ENCODE measurements at regions not wholly inside any gene's neighbourhood (a gene's known extent, or its start where the extent isn't known, plus 50 kb on each side); places are given as distances from the start of the nearest gene placed in this dataset.

DNA sequence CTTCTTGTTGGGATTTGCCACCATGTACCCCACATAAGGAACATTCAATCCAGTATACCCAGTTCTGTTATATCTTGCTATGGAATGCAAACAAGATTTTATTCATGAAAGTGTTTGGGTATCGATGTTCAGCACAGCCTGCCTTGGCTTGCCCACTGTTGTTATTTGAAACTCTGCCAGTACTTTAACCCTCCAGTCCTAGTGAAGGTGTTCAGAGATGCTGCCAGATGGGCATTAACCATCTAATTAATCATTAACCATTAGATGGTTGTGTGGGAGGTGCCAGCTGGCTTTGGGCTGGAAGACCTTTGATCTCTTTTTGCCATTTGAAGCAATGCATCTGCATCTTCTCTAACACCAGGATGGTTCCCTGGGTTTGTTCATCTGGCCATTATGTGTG, 363.0 kb downstream of the SH2D4B start:
- intact Hi-C loops (cut with DNase I), result no loop called here
- no peak for DNase-seq (ENCODE audit: extremely low spot score in 2 of 2)
- Histone ChIP-seq H3K4me3 (no peak overlapping the region), H3K27ac (no peak overlapping the region), H3K36me3 (no peaks in the 10 kb centered on the region), H3K27me3 (no peaks in the 10 kb centered on the region), H3K4me1 (no peaks in the 10 kb centered on the region), H3K9me3 (no peaks in the 10 kb centered on the region)
- no peak for TF ChIP-seq POLR2A (IDR thresholded peaks at IDR 0.05)
- no peak for TF ChIP-seq POLR2AphosphoS5 (IDR thresholded peaks at IDR 0.05; ENCODE audit: insufficient read depth in 1 of 2, low read depth in 1 of 2)
- TF ChIP-seq CTCF (IDR thresholded peaks at IDR 0.05), result no peak

- TF ChIP-seq POLR2AphosphoS5 (IDR thresholded peaks at IDR 0.05; ENCODE audit: insufficient read depth in 1 of 2, low read depth in 1 of 2) (no peak), POLR2A (IDR thresholded peaks at IDR 0.05) (no peak), CTCF (IDR thresholded peaks at IDR 0.05) (no peak)
- no peak for DNase-seq (ENCODE audit: extremely low spot score in 2 of 2)
- H3K9me3 ChIP-seq, result no peaks in the 10 kb centered on the region
- no peak overlapping the region for H3K4me3 ChIP-seq
- no peaks in the 10 kb centered on the region for H3K4me1 ChIP-seq
- H3K36me3 ChIP-seq, result no peaks in the 10 kb centered on the region
- intact Hi-C loops (cut with DNase I), result no loop called here
- no peak overlapping the region for H3K27ac ChIP-seq
- H3K27me3 ChIP-seq, result no peaks in the 10 kb centered on the region
Observed at GRCh38 chr10:80908611-80909010, 370.9 kb downstream of the SH2D4B start.

- no peak for DNase-seq (ENCODE audit: extremely low spot score in 2 of 2)
- intact Hi-C loops (cut with DNase I), result no loop called here
- H3K4me3 ChIP-seq, result no peak overlapping the region
- H3K27ac ChIP-seq, result no peak overlapping the region
- no peaks in the 10 kb centered on the region for H3K9me3 ChIP-seq
- no peaks in the 10 kb centered on the region for H3K36me3 ChIP-seq
- no peaks in the 10 kb centered on the region for H3K4me1 ChIP-seq
- H3K27me3 ChIP-seq, result no peaks in the 10 kb centered on the region
- TF ChIP-seq CTCF (IDR thresholded peaks at IDR 0.05) (no peak), POLR2AphosphoS5 (IDR thresholded peaks at IDR 0.05; ENCODE audit: insufficient read depth in 1 of 2, low read depth in 1 of 2) (no peak), POLR2A (IDR thresholded peaks at IDR 0.05) (no peak)
Observed at GRCh38 chr10:80909254-80909653, 371.6 kb downstream of the SH2D4B start.

- Histone ChIP-seq H3K27ac (no peak overlapping the region), H3K4me3 (no peak overlapping the region), H3K9me3 (no peaks in the 10 kb centered on the region), H3K36me3 (no peaks in the 10 kb centered on the region), H3K27me3 (no peaks in the 10 kb centered on the region), H3K4me1 (no peaks in the 10 kb centered on the region)
- no peak for TF ChIP-seq POLR2A (IDR thresholded peaks at IDR 0.05)
- TF ChIP-seq POLR2AphosphoS5 (IDR thresholded peaks at IDR 0.05; ENCODE audit: insufficient read depth in 1 of 2, low read depth in 1 of 2), result no peak
- TF ChIP-seq CTCF (IDR thresholded peaks at IDR 0.05), result no peak
- intact Hi-C loops (cut with DNase I), result no loop called here
- no peak for DNase-seq (ENCODE audit: extremely low spot score in 2 of 2)
Observed at GRCh38 chr10:80917636-80918035, 379.9 kb downstream of the SH2D4B start.

DNA sequence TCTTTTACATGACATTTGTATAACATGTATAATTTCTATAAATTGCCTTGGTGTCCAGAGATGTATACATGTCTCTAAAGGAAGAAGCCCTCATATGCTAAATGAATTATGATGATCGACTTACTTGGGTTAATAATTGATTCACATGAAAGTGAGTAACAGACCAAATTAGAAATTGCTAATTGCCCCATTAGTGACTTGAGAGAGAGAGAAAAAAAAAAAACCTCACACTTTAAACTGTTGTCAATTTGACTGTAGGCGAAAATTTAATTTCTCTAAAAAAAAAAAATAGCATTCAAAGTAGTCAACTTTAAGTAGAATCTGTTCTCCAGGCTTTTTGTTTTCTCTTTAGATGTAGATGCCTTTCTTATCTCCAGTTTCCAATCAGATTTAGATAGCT, 383.3 kb downstream of the SH2D4B start:
- intact Hi-C loops (cut with DNase I), result no loop called here
- H3K9me3 ChIP-seq, result no peaks in the 10 kb centered on the region
- DNase-seq (ENCODE audit: extremely low spot score in 2 of 2), result no peak
- H3K27me3 ChIP-seq, result no peaks in the 10 kb centered on the region
- H3K4me3 ChIP-seq, result no peak overlapping the region
- no peaks in the 10 kb centered on the region for H3K36me3 ChIP-seq
- H3K4me1 ChIP-seq, result no peaks in the 10 kb centered on the region
- no peak for TF ChIP-seq CTCF (IDR thresholded peaks at IDR 0.05)
- no peak for TF ChIP-seq POLR2AphosphoS5 (IDR thresholded peaks at IDR 0.05; ENCODE audit: insufficient read depth in 1 of 2, low read depth in 1 of 2)
- no peak for TF ChIP-seq POLR2A (IDR thresholded peaks at IDR 0.05)
- H3K27ac ChIP-seq, result no peak overlapping the region
